ENCODE measurements at regions not wholly inside any gene's neighbourhood (a gene's known extent, or its start where the extent isn't known, plus 50 kb on each side); places are given as distances from the start of the nearest gene placed in this dataset.

DNA sequence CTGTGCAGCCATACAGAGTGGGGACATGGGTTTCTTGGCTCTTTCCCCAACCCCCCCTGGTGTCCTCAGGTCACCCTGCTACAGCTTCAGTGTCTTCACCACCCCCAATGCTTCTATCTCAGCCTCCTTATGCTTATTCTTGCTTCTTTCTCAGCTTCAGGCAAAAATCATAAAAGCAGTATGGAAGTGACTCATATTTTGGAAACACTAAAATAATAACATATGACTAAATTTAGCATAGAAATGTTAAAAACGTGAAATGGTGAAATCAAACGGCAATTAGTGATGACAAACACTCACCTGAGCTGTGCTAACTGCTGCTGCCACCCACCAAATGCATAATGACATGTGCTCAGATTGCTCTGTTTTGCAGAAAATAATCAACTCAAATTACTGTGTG is 475.2 kb upstream of the EPHA3 start:
- DNase-seq: no peak
- H3K9me3 ChIP-seq: no peaks in the 10 kb centered on the region
- intact Hi-C loops (cut with DNase I; ENCODE audit: low total_unique reads): no loop called here

DNA sequence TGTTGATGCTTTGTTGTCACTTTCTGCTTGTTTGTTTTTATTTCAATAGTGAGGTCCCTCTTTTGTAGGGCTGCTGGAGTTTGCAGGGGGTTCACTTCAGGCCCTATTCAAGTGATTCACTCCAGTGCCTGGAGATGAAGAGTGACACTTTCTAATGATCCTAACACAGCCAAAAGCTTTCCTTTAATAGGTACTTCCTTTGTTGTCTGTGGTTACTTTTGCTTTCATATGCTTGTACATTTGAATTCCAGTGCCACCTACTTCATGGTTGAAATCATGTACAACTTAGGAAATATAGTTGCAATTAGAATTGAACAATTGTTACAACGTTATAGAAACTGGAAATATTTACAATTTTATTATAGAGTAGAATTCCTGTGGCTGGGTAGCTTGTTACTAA is 466.8 kb upstream of the EPHA3 start:
- TF ChIP-seq, protein P1, sequence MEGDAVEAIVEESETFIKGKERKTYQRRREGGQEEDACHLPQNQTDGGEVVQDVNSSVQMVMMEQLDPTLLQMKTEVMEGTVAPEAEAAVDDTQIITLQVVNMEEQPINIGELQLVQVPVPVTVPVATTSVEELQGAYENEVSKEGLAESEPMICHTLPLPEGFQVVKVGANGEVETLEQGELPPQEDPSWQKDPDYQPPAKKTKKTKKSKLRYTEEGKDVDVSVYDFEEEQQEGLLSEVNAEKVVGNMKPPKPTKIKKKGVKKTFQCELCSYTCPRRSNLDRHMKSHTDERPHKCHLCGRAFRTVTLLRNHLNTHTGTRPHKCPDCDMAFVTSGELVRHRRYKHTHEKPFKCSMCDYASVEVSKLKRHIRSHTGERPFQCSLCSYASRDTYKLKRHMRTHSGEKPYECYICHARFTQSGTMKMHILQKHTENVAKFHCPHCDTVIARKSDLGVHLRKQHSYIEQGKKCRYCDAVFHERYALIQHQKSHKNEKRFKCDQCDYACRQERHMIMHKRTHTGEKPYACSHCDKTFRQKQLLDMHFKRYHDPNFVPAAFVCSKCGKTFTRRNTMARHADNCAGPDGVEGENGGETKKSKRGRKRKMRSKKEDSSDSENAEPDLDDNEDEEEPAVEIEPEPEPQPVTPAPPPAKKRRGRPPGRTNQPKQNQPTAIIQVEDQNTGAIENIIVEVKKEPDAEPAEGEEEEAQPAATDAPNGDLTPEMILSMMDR (IDR thresholded peaks at IDR 0.05): no peak
- no peaks in the 10 kb centered on the region for H3K4me1 ChIP-seq
- H3K27me3 ChIP-seq: no peaks in the 10 kb centered on the region
- no peak for DNase-seq
- H3K9me3 ChIP-seq: no peaks in the 10 kb centered on the region
- no peak overlapping the region for H3K4me3 ChIP-seq
- intact Hi-C loops (cut with DNase I; ENCODE audit: low total_unique reads): no loop called here
- H3K36me3 ChIP-seq: no peaks in the 10 kb centered on the region
- no peak overlapping the region for H3K27ac ChIP-seq

More for the DNA sequence above, 475.2 kb upstream of the EPHA3 start:
- H3K36me3 ChIP-seq: no peaks in the 10 kb centered on the region
- H3K27ac ChIP-seq: no peak overlapping the region
- no peaks in the 10 kb centered on the region for H3K4me1 ChIP-seq
- TF ChIP-seq, protein P1 (IDR thresholded peaks at IDR 0.05): no peak
- H3K27me3 ChIP-seq: no peaks in the 10 kb centered on the region
- H3K4me3 ChIP-seq: no peak overlapping the region

GRCh38 chr3:88641033-88641604 is 466.3 kb upstream of the EPHA3 start:
- intact Hi-C loops (cut with DNase I; ENCODE audit: low total_unique reads): no loop called here
- no peaks in the 10 kb centered on the region for H3K27me3 ChIP-seq
- H3K4me1 ChIP-seq: no peaks in the 10 kb centered on the region
- H3K36me3 ChIP-seq: no peaks in the 10 kb centered on the region
- H3K27ac ChIP-seq: no peak overlapping the region
- TF ChIP-seq, protein P1 (IDR thresholded peaks at IDR 0.05): no peak
- no peak overlapping the region for H3K4me3 ChIP-seq
- no peaks in the 10 kb centered on the region for H3K9me3 ChIP-seq
- no peak for DNase-seq

GRCh38 chr3:88657459-88657858 is 450.0 kb upstream of the EPHA3 start:
- H3K27ac ChIP-seq: no peak overlapping the region
- H3K27me3 ChIP-seq: no peaks in the 10 kb centered on the region
- H3K4me1 ChIP-seq: no peaks in the 10 kb centered on the region
- TF ChIP-seq, protein P1 (IDR thresholded peaks at IDR 0.05): no peak
- no peaks in the 10 kb centered on the region for H3K36me3 ChIP-seq
- DNase-seq: no peak
- H3K4me3 ChIP-seq: no peak overlapping the region
- H3K9me3 ChIP-seq: no peaks in the 10 kb centered on the region
- intact Hi-C loops (cut with DNase I; ENCODE audit: low total_unique reads): no loop called here

- H3K9me3 ChIP-seq: no peaks in the 10 kb centered on the region
- no peak overlapping the region for H3K27ac ChIP-seq
- no peak overlapping the region for H3K4me3 ChIP-seq
- intact Hi-C loops (cut with DNase I; ENCODE audit: low total_unique reads): no loop called here
- H3K36me3 ChIP-seq: no peaks in the 10 kb centered on the region
- TF ChIP-seq, protein P1 (IDR thresholded peaks at IDR 0.05): no peak
- DNase-seq: no peak
- no peaks in the 10 kb centered on the region for H3K4me1 ChIP-seq
- H3K27me3 ChIP-seq: no peaks in the 10 kb centered on the region
Measured at GRCh38 chr3:88661433-88661824, 446.0 kb upstream of the EPHA3 start.

DNA sequence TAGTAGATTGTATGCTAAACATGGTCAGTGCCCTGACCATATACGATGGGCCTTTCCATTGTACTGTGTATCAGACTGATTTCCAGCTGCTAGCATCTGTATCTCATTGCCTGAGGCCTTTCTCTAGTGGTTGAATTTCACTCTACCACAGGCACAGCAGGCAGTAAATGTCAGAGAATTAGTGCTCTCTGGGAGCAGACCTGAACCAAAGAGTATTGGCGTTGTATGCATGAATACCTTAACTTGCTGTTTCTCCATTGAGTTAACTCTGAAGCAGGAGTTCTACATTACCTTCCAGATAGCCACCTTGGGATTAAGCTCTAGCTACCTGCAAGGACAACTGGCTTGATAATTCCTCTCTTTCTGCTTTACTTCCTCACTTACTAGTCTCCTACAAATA is 439.2 kb upstream of the EPHA3 start:
- H3K27me3 ChIP-seq: no peaks in the 10 kb centered on the region
- TF ChIP-seq, protein P1 (IDR thresholded peaks at IDR 0.05): no peak
- intact Hi-C loops (cut with DNase I; ENCODE audit: low total_unique reads): no loop called here
- H3K4me3 ChIP-seq: no peak overlapping the region
- no peak overlapping the region for H3K27ac ChIP-seq
- no peaks in the 10 kb centered on the region for H3K36me3 ChIP-seq
- no peaks in the 10 kb centered on the region for H3K9me3 ChIP-seq
- no peak for DNase-seq
- no peaks in the 10 kb centered on the region for H3K4me1 ChIP-seq
